Esophagus muscularis mucosa (tissue), 4 donors: ENCODE measurements at regions not wholly inside any gene's neighbourhood (a gene's known extent, or its start where the extent isn't known, plus 50 kb on each side); places are given as distances from the start of the nearest gene placed in this dataset.

ENCODE experiments used
- EP300 ChIP-seq: sonication (generic); formaldehyde crosslinking; IDR thresholded peaks from one replicate; pipeline ENCODE4 v1.6.1; 2017; ENCODE audit warnings: antibody characterized with exemption
- POLR2A ChIP-seq: fragments of 450-650 bp; IDR thresholded peaks from one replicate; pipeline ENCODE4 v1.6.1; 2017; ENCODE audit warnings: antibody characterized with exemption, moderate library complexity, mild to moderate bottlenecking, low read depth
- POLR2AphosphoS5 ChIP-seq, 2 donors: sonication (generic); formaldehyde crosslinking; IDR thresholded peaks; one replicate each; pipeline ENCODE4 v1.6.1; 2017; ENCODE audit warnings: antibody characterized with exemption in 2 of 2
- TF ChIP-seq, protein P1 (sequence below), 3 experiments: fragments of 200-600 bp in 2 of 3; fragments of 450-650 bp in 1 of 3; sonication (generic) in 2 of 3; IDR thresholded peaks; one replicate each; pipeline ENCODE4 v1.5.1; 2017 to 2019; ENCODE audit warnings: antibody characterized with exemption in 3 of 3, mild to moderate bottlenecking in 2 of 3, moderate library complexity in 1 of 3

DNA sequence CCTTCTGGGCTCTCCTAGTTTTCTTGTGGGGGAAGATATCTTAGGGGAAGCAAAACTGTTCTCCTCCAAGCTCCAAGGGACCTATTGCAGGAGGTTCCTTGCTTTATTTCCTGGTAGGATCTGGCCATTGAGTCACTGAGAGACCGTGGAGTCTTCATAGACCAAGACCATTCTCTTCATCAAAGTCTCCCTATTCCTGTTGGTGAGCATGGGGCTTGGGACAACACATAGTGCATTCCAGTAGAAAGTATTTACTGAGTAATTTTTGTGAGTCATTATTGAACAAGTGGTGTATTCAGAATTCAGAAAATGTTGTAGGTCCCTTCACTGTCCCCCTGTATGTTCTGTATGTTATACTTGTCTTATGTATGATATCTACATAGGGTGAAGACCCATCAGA lies 133.6 kb downstream of the CDH26 start:
- TF ChIP-seq POLR2A, result no peak
- TF ChIP-seq POLR2AphosphoS5 (IDR thresholded peaks at IDR 0.05), result no peak
- TF ChIP-seq, protein P1, sequence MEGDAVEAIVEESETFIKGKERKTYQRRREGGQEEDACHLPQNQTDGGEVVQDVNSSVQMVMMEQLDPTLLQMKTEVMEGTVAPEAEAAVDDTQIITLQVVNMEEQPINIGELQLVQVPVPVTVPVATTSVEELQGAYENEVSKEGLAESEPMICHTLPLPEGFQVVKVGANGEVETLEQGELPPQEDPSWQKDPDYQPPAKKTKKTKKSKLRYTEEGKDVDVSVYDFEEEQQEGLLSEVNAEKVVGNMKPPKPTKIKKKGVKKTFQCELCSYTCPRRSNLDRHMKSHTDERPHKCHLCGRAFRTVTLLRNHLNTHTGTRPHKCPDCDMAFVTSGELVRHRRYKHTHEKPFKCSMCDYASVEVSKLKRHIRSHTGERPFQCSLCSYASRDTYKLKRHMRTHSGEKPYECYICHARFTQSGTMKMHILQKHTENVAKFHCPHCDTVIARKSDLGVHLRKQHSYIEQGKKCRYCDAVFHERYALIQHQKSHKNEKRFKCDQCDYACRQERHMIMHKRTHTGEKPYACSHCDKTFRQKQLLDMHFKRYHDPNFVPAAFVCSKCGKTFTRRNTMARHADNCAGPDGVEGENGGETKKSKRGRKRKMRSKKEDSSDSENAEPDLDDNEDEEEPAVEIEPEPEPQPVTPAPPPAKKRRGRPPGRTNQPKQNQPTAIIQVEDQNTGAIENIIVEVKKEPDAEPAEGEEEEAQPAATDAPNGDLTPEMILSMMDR (IDR thresholded peaks at IDR 0.05), result no peak
- TF ChIP-seq EP300, result no peak
